HEK293 (cell line): ENCODE measurements at regions not wholly inside any gene's neighbourhood (a gene's known extent, or its start where the extent isn't known, plus 50 kb on each side); places are given as distances from the start of the nearest gene placed in this dataset.

ENCODE experiments used
- CTCF ChIA-PET: fragments of 350-600 bp; formaldehyde crosslinking; extraction: SDS; loops from one replicate; lab custom pipeline; 2021; ENCODE audit warnings: antibody characterized with exemption; lab: Yijun Ruan, JAX
- POLR2A ChIA-PET: fragments of 300-600 bp; formaldehyde crosslinking; extraction: SDS; loops from one replicate; lab custom pipeline; 2020; ENCODE audit warnings: antibody characterized with exemption, inconsistent platforms; lab: Yijun Ruan, JAX
- H3K27ac ChIP-seq: fragments of 200-500 bp; sonication (Bioruptor generic); 2 replicates; pipeline ENCODE4 v1.5.1; 2014; ENCODE audit warnings: low read depth, low read length, control low read depth, inconsistent platforms; ENCODE audit errors: extremely low read depth
- H3K36me3 ChIP-seq, 2 experiments: fragments of 200-500 bp in 1 of 2; sonication (Bioruptor generic) in 1 of 2; 1 replicate in 1 of 2; 2 replicates in 1 of 2; pipeline ENCODE4 v1.5.1; 2014 to 2017; ENCODE audit warnings: inconsistent platforms in 2 of 2, low read length in 2 of 2; ENCODE audit not compliant: control insufficient read depth in 2 of 2, insufficient read depth in 1 of 2
- H3K4me1 ChIP-seq: fragments of 200-500 bp; sonication (Bioruptor generic); 2 replicates; pipeline ENCODE4 v1.5.1; 2014; ENCODE audit warnings: mild to moderate bottlenecking, low read length, inconsistent platforms; ENCODE audit not compliant: control insufficient read depth, insufficient read depth
- H3K4me3 ChIP-seq: 2 replicates; pipeline ENCODE4 v1.5.1; 2011; ENCODE audit warnings: low read depth, mild to moderate bottlenecking, control low read depth, low read length, moderate library complexity
- H3K9me3 ChIP-seq: fragments of 200-500 bp; sonication (Bioruptor generic); 2 replicates; pipeline ENCODE4 v1.5.1; 2014; ENCODE audit warnings: low read depth, low read length, inconsistent platforms; ENCODE audit not compliant: control insufficient read depth, insufficient read depth
- EGR2 ChIP-seq: fragments of 450-650 bp; formaldehyde crosslinking; IDR thresholded peaks from 2 replicates; pipeline ENCODE4 v1.5.1; 2016; ENCODE audit warnings: low read depth, missing biosample characterization, missing genetic modification characterization
- KLF16 ChIP-seq: fragments of 450-650 bp; formaldehyde crosslinking; IDR thresholded peaks from 2 replicates; pipeline ENCODE4 v1.5.1; 2017; ENCODE audit warnings: missing biosample characterization, missing genetic modification characterization
- PBX3 ChIP-seq: sonication (generic); formaldehyde crosslinking; IDR thresholded peaks from 2 replicates; pipeline ENCODE4 v1.8.1; 2022; ENCODE audit warnings: mild to moderate bottlenecking, moderate library complexity, missing genetic modification reagents
- REST ChIP-seq: fragments of 450-650 bp; formaldehyde crosslinking; IDR thresholded peaks from 2 replicates; pipeline ENCODE4 v1.5.1; 2016; ENCODE audit warnings: missing biosample characterization, missing genetic modification characterization
- ZNF112 ChIP-seq: fragments of 450-650 bp; formaldehyde crosslinking; IDR thresholded peaks from 2 replicates; pipeline ENCODE4 v1.5.0; 2017; ENCODE audit warnings: missing biosample characterization, missing genetic modification characterization
- ZNF211 ChIP-seq: fragments of 450-650 bp; formaldehyde crosslinking; IDR thresholded peaks from 2 replicates; pipeline ENCODE4 v1.5.1; 2016; ENCODE audit warnings: low read depth, missing biosample characterization, missing genetic modification characterization
- ZNF274 ChIP-seq, 2 experiments: fragments of 200-500 bp in 1 of 2; fragments of 450-650 bp in 1 of 2; sonication (Bioruptor generic) in 1 of 2; formaldehyde crosslinking in 1 of 2; IDR thresholded peaks; 2 replicates each; pipeline versions ENCODE4 v1.5.1 to v1.6.1; 2014 to 2016; ENCODE audit warnings: borderline replicate concordance in 1 of 2, inconsistent platforms in 1 of 2, low read length in 1 of 2, missing biosample characterization in 1 of 2, missing genetic modification characterization in 1 of 2
- ZNF292 ChIP-seq: fragments of 450-650 bp; formaldehyde crosslinking; IDR thresholded peaks from 2 replicates; pipeline ENCODE4 v1.5.1; 2016; ENCODE audit warnings: low read depth, missing biosample characterization, missing genetic modification characterization, borderline replicate concordance
- ZNF341 ChIP-seq: fragments of 450-650 bp; formaldehyde crosslinking; IDR thresholded peaks from 2 replicates; pipeline ENCODE4; 2016; ENCODE audit warnings: low read depth, missing biosample characterization, missing genetic modification characterization
- ZNF501 ChIP-seq: fragments of 450-650 bp; formaldehyde crosslinking; IDR thresholded peaks from 2 replicates; pipeline ENCODE4 v1.5.1; 2016; ENCODE audit warnings: missing biosample characterization, missing genetic modification characterization
- ZNF518A ChIP-seq: fragments of 450-650 bp; formaldehyde crosslinking; conservative IDR thresholded peaks from 2 replicates; pipeline ENCODE4 v1.5.1; 2016; ENCODE audit warnings: low read depth, missing biosample characterization, missing genetic modification characterization
- ZNF529 ChIP-seq: fragments of 450-650 bp; formaldehyde crosslinking; IDR thresholded peaks from 2 replicates; pipeline ENCODE4 v1.5.1; 2017; ENCODE audit warnings: missing genetic modification characterization, missing biosample characterization; ENCODE audit not compliant: insufficient replicate concordance
- ZNF561 ChIP-seq: fragments of 450-650 bp; IDR thresholded peaks from 2 replicates; pipeline ENCODE4 v1.5.1; 2018; ENCODE audit warnings: missing biosample characterization, missing genetic modification characterization, borderline replicate concordance
- ZNF639 ChIP-seq: fragments of 450-650 bp; formaldehyde crosslinking; IDR thresholded peaks from 2 replicates; pipeline ENCODE4 v1.5.1; 2016; ENCODE audit warnings: missing biosample characterization, missing genetic modification characterization
- ZNF76 ChIP-seq: fragments of 450-650 bp; formaldehyde crosslinking; IDR thresholded peaks from 2 replicates; pipeline ENCODE4; 2016; ENCODE audit warnings: low read depth, missing biosample characterization, missing genetic modification characterization, borderline replicate concordance
- ZNF792 ChIP-seq: fragments of 450-650 bp; formaldehyde crosslinking; IDR thresholded peaks from 2 replicates; pipeline ENCODE4 v1.5.1; 2016; ENCODE audit warnings: missing biosample characterization, missing genetic modification characterization
- ZNF843 ChIP-seq: fragments of 450-650 bp; formaldehyde crosslinking; IDR thresholded peaks from 2 replicates; pipeline ENCODE4 v1.5.1; 2016; ENCODE audit warnings: missing biosample characterization, missing genetic modification characterization

DNA sequence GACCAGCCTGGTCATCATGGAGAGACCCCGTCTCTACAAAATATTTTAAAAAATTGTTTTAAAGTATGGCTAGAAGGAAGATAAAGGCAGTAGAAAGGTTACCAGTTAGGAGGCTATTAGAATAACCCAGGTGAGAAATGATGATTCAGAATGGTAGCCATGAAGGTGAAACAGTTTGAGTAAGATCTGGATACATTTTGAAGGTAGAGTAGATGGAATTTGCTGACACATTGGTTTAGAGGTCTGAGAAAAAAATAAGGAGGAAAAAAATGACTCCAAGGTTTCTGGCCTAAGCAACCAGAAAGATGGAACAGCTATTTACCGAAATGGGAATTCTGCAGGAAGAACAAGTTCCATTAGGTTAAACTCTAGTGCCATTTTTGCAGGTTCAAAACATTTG lies 167.9 kb upstream of the TAB2 start:
- Histone ChIP-seq H3K4me3 (no peak overlapping the region), H3K9me3 (no peaks in the 10 kb centered on the region), H3K4me1 (no peaks in the 10 kb centered on the region)
- ChIA-PET POLR2A (no interaction called here), CTCF (no interaction called here)
- no peak for TF ChIP-seq ZNF76 (tag by site-specific recombination)
- no peak for TF ChIP-seq KLF16
- TF ChIP-seq EGR2 (tag by site-specific recombination) = no peak
- no peak for TF ChIP-seq ZNF501 (tag by site-specific recombination)
- TF ChIP-seq ZNF529 (tag by site-specific recombination) = no peak
- TF ChIP-seq ZNF792 = no peak
- TF ChIP-seq ZNF211 (tag by site-specific recombination) = no peak
- no peak for TF ChIP-seq ZNF112
- TF ChIP-seq ZNF561 = no peak
- no peak for TF ChIP-seq ZNF341 (tag by site-specific recombination)
- no peak for TF ChIP-seq ZNF843
- no peak for TF ChIP-seq ZNF639 (tag by site-specific recombination)
- no peak for TF ChIP-seq PBX3 (CRISPR knock-in tag)
- TF ChIP-seq REST (tag by site-specific recombination) = no peak
- TF ChIP-seq ZNF518A = no peak
- no peak for TF ChIP-seq ZNF292 (tag by site-specific recombination)
- TF ChIP-seq ZNF274 (IDR thresholded peaks at IDR 0.05; ENCODE audit: low read length) = no peak
- TF ChIP-seq ZNF274 (tag by site-specific recombination; IDR thresholded peaks at IDR 0.05; ENCODE audit: borderline replicate concordance) = no peak
- TF ChIP-seq, all 188 proteins: peak for 0
- Histone ChIP-seq H3K27ac (no peak overlapping the region), H3K36me3 (no peaks in the 10 kb centered on the region)
